GM21390 (cell line): ENCODE measurements at regions not wholly inside any gene's neighbourhood (a gene's known extent, or its start where the extent isn't known, plus 50 kb on each side); places are given as distances from the start of the nearest gene placed in this dataset.

Experiments
- ATAC-seq: cut with Tn5 transposase; IDR thresholded peaks from one replicate; pipeline ENCODE4 v1.9.1; 2021; ENCODE audit not compliant: unreplicated experiment

DNA sequence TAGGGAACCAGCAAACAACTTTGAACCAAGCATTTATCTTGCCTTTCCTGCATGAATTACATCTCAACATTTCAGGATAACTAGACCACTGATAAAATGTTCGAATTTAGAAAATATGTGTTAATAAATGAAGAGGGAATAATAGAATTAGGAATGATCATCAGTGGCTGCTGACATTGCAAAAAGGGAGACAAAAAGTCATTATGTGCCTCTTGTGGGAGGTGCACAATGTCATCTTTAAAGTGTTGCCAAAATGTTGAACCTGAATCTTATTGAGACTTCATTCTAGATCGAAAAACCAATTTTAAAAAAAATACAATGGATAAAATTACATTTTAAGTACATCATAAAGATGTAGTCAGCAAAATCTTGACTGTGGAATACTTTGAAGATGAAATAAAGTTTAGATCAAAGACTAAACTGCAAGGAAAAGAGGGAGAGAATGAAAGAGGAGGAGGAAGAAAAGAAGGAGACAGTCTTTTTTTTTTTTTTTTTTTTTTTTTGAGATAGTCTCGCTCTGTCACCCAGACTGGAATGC, 299.3 kb downstream of the FBXW7 start:
- ATAC-seq: no peak

DNA sequence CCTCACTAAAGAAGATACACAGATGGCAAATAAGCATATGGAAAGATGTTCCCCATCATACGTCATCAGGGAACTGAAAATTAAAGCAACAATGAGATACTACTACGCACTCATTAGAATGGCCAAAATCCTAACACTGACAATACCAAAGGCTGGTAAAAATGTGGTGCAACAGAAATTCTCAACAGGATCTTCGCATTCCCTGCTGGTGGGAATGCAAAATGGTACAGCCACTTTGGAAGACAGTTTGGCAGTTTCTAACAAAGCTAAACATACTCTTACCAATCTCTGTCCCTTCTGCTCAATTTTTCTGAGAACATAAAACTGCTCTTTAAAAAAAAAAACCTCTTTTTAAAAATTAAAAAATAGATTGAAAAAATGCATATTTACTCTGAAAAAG, 300.2 kb downstream of the FBXW7 start:
- ATAC-seq: no peak

DNA sequence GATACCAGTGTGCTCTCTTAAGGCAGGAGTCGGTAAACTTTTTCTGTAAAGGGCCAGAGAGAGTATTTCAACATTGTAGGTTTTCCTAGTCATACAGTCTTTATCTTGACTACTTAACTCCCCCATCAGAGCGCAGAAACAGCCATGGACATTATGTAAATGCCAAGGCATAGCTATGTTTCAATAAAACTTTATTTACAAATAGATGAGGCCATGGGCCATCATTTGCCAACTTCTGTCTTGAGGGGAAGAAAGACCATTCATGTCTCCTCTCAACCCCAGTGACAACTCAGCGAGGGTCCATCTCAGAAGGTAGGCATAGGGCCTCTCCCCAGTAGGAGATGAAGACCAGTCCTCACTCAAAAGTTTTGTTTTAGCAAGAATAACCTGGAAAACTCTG, 301.3 kb downstream of the FBXW7 start:
- ATAC-seq: no peak

DNA sequence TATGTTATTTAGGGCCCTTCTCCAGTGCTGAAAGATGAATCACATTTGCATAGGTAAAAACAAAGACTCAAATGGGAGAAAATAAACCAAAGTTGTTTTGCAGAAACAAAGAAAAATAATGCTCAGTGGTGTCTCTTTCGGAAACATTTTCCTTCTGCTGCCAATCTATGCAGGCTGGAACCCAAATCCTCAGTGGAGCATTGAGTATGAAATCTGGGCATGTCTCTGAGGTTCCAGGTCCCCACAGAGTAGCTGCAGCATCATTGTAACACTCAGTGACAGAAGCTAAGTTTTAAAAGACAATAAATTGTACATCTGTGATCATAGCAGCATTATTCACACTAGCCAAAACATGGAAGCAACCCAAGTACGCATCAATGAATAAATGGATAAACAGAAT, 303.6 kb downstream of the FBXW7 start:
- no peak for ATAC-seq

DNA sequence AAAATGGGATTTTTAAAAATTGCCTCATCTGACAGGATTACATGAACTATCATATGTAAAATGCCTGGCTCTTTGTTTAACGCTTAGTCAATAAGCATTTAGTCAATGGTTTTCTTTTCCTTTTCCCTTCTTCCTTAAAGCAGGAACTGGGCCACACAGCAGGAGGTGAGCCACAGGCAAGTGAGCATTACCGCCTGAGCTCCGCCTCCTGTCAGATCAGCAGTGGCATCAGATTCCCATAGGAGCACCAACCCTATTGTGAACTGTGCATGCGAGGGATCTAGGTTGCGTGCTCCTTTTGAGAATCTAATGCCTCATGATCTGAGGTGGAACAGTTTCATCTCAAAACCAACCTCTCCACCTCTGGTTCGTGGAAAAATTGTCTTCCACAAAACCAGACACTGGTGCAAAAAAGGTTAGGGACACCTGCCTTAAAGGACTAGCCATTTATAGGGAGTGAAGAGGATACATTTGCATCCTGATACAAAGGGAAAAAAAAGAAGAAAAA, 306.1 kb downstream of the FBXW7 start:
- no peak for ATAC-seq

DNA sequence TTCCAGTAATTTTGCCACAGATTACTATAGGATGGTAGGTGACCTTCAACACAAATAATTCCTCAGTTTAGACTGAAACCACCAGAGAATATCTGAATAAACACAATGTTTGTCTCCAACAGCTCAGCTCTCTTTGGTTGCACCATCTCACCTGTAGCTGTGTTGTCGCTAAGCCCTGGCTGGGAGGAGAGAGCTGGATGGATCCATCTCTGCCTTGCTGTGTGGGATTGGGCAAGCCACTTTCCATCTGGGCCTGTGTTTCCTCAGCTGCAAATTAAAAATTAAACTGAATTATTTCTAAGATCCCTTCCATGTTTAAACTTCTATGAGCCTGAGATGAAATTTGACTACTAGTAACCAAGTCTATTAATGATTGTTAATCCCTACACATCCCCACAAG, 310.2 kb downstream of the FBXW7 start:
- no peak for ATAC-seq

DNA sequence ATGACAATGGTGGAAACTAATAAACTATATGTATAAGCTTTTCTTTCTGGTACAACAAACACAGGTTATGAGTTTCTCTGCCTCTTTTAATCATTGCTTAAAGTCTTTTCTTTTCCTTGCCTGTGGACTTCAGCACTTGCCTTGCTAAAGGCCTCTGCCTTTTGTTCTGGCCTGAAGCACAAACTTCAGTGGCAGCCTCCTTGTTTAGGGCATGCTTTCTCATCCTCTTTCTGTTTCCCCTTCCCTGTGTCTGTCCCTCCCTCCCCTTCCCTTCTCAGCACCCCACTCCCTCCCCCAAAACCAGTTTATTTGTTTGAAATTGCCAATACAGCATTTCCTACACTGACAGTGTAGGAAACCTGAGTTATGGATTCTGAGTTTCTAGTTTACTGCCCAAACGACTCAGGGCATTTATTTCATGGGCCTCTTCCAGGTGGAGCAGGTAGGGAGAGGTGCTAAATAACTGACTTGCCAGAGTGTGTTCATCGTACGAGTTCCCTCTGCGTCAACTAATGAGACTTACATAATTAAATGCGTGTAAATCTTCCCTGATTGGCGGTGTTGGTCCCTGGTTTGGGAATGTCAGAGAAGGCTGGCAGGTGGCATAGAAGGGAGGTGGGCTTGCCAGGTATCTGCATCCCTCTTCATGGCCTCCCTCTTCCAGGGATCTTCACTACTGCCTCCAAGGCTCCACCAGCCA, 311.0 kb downstream of the FBXW7 start:
- no peak for ATAC-seq

DNA sequence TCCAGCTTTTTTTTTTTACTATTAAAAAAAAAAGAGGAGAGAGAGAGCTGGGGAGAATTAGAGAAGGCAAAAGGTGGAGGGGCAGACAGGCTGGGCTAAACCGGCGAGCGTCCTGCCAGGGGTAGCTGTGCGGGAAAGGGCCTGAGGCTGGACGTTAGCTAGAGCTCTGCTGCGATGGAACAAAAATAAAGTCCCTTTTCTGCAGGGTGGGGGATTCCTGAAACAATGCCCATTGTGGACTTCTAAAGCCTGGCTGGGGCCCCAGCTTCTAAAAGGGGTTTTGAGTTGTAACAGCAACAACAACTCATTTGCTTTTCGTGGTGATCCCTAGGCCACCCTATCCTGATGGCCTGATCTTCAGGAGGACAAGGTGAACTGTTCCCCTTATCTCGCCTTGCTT, 311.7 kb downstream of the FBXW7 start:
- ATAC-seq: no peak

DNA sequence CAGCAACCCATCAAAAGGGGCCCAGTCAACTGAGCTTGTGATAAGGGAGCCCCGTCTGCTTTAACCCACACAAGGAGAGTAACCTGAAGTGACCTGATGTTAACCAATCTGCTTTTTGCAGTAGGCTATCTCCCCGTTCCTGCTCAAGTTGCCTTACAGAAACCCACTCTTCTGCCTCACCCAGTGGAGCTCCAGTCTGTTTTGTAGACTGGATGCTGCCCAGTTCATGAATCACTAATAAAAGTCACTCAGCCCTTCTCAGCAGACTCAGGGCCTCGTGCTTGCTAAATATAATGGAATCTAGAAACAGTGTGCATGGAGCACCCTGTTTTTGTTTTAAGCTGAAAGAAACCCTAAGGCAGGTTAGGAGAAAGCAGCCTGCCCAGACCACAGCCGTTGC, 312.3 kb downstream of the FBXW7 start:
- no peak for ATAC-seq

DNA sequence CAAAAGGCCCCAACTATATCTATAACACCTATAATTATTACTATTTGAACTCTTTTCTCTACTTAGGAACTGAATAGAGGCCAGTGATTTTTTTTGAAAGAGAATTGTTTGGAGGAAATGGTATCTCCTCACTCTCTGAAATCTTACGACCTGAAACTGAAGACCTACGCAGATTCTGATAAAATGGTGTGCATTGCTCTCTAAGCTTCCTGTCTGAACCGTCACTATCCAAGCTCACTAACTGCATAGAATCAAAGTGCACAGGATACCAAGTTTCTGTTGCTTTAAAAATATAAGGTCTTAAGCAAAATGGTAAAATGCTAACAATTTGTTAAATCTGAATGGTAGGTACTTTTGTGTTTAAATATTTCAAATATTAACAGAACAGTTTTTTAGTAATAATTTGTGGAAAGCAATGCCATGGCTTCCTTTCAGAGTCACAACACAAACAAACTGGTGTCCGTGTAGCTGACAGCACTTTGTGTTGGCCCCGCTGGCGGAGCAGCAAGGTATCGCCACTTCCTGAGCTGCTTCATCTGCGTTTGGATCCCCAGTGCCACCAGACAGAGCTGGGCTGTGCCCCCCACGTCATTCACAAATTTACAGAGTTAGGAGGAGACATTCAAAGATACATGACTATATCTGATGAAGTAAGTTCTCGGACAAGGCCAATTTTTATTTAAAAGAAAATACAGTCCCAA, 313.9 kb downstream of the FBXW7 start:
- ATAC-seq: no peak

DNA sequence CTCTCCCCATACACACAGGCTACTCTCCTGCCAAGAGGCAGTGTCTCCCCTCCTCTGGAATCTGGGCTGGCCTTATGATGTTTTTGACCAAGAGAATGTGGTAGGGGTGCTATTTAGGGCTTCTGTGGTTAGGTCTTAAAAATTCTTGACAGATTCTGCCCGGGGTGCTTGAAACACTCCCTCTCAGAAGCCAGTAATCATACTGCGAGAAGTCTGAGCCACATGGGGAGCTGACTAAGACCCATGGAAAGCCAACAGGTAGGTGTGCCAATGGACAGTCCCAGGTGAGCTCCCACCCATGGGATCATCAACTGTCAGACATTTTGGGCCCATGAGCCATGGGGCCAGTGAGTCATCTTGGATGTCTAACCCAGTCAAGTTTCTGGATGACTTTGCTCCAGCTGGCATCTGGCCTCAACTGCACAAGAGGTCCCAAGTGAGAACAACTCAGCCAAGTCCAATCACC, 315.7 kb downstream of the FBXW7 start:
- ATAC-seq: no peak

DNA sequence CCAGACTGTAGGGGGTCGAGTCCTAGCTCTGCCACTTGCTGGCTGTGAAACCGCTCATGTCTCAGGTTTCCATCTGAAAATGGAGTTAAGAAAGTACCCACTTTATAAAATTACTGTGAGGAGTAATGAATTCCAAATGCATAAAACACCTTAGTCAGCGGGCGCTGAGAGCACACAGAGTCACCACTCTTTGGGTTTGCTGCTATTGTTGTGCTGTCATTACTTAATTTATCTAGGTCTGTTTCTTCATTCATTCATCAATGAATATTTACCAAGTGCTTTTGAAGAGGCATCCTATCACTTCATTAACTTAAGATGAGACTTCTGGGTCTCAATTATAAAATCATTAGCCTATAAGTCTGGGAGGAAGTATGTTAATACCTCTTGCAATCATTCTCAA, 317.3 kb downstream of the FBXW7 start:
- no peak for ATAC-seq

DNA sequence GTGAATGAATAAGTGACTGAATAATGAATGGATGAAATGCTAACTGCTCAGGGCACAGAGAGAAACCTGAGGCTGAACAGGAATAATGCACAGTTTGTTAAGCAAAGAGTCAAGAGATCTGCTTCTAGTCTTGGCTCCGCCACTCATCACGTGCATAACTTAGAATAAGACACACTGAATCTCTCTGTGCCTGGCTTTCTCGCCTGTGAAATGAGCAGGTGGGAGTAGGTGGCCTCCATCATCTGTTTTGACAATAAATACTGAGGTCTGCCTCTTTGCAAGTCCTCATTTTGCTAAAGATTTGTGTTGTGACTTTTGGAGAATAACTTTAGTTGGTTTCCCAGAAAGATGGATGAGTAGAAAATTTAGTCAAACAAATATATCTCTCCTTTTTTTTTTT, 318.0 kb downstream of the FBXW7 start:
- no peak for ATAC-seq

DNA sequence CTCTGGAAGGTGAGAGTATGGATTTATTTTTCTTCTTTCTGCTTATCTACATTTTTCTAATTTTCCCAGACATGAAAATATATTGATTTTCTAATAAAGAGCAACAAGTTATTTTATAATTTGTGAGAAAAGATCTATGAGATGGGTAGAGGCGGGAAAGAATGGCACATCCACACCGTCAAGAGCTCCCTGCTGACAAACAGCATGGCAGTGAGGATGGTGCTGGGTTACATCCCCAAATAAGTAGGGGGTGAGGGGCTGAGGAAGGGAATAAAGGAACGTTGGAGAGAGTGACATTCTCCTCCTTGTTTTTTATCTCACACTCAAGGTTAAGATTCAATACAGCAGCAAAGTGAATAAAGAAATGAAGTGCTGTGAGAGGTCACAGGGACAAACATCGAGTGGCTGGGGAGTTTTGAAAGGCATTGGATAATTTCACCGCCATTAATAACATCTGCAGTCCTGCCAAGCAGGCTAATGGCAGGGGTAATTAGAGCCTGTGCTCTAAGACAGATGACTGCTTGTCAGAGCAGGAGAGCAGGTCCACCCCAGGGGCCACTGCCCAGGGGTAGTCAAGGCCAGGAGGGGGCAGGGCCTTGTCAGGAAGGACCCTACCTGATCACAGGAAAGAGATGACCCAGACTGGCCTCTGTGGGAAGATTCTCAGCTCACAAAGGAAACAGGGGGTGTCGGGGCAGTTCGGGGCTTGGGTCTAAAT, 323.8 kb downstream of the FBXW7 start:
- no peak for ATAC-seq

DNA sequence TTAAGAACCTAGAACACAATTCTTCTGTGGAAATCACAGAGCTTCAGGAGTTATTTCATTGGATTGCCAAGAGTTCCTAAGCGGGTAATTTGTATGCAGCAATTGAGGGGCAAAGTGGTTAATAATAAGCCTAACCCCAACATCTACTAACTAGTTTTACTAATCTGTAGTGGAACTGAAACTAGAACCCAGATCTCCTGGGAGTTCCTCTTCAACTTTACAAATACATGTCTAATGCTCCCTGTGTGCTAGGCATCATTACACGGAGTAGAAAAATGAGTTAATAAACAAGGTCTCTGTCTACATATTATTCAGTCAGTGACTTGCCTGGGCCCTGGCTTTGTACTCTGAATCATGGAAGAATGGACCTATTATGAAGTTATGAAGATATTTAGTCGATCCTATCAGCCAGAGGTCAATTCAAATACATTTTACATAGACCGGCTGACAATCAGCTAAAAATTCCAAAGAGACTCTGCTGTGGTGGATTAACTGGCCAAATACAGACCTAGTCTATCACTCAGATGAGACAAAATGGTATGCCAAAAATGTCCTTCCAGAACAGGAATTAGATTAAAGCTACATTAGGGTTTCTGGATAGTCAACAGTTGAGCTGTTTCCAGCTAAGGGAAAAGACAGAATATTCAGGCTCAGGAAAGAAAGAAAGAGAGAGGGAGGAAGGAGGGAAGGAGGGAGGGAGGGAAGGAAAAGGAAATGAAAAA, 326.0 kb downstream of the FBXW7 start:
- no peak for ATAC-seq

DNA sequence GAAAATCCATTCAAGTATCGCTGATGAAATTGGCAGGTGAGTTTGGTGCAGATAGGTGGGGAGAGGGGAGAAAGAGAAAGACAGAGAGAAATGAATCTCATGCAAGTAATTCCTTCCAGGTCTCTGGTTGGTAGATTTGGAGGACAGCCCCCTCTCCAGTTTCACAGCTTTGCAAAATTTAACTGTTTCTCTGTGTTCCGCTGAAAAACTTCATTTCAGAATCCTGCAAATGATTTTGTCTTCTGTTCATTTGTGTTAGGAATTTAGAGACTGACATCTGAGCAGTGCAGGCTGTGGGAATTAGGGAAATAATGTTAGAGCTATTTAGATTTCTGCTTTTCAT, 328.5 kb downstream of the FBXW7 start:
- ATAC-seq: no peak

DNA sequence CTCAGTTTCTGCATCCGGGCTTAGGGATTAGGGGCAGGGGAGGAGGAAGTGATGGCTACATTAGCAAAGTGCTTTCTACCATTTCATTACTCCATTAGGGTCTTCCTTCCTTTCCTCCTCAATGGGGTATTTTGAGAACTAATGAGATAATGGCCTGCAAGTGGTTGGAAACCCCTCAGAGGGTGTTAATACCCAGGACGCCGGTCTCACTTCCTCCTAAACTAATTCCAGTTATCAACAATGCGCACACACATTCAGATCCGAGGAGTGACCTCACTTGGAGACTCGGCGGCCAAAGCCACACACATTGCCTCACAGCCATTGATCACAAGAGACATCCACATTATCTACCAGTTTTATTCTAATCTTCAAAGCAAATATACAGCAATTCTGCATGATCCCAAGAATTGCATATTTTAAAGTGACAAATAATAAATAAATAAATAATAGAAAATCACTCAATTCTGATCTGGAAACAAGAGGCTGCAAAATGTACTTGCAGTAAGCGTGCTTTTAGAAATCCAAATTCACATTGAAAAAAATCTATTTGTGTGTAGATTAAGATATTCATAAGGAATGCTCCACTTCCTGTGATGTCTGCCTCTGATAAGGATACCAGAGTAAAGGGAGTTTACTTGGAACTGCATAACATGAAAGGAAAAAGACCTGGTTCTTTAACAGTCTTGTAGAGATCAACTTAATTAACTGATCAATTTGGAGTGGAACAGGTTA, 329.1 kb downstream of the FBXW7 start:
- no peak for ATAC-seq

DNA sequence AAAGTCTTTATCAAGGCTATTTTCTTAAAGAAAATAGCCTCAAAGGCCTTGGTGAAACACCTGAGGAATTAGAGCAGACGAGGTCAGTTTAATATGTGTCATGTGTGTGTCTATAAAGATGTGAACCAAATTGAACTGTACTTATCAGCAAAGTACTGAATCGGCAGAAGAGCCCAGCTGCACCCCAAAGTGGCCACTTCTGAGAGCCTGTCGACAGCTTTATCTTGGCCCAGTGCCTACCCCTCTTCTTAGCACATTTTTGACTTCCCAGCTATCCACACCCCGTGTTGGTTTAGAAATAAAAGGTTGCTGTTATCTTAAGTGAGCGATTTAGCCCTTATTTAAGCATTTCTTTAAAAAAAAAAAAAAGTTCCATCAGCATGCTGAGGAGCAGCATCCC, 329.7 kb downstream of the FBXW7 start:
- ATAC-seq: no peak

DNA sequence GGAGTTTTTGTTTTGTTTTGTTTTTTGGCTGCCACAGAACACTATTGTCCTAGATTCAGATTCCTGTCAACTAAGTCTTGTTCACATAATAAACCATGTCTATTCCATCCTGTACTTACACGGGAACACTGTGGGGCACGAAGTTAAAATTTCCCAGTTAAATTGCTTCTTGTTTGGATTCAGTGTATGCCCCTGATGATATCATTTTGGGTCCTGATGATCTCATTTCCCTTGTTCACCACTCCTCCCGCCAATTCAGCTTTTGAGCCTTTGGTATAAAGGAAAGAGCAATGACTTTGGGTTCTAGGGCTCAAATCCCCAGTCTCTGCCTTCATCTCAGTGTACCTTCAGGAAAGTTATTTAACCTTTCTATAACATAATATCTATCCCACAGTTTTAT, 333.5 kb downstream of the FBXW7 start:
- ATAC-seq: no peak

DNA sequence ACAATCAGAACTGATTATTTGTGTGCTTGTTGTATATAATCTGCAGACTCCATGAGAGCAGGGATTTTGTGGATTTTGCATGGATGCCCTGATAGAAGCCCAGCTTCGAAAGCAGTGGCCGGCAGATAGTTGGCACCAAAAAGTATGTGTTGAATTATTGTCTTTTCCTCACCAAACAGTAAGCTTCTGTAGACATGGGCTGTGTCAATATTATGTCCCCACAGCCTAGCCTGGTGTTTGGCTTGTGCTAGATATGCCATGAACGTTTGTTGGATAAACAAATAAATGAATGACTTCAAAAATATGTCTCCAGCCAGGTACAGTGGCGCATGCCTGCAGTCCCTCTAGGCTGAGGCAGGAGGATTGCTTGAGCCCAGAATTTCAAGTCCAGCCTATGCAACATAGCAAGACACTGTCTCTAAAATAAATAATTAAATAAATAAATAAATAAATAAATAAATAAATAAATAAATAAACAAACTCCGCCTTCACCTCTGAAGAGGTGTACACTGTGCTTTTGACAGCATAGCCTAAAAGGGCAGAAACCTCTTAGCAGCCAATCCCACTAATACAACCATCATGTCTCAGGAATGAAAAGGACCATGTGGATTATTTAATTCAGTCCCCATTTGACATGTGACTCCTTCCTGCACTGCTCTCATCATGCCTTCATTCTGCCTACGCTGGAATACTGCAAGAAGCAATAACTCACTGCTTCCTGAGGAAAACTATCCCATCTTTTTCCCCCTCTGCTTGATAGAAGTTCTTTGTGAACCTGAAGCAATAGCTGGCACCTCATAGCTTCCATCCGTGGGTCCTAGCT, 335.2 kb downstream of the FBXW7 start:
- no peak for ATAC-seq
